PC-3 (cell line): ENCODE measurements at regions not wholly inside any gene's neighbourhood (a gene's known extent, or its start where the extent isn't known, plus 50 kb on each side); places are given as distances from the start of the nearest gene placed in this dataset.
A peak's percentile ranks its signal among the peaks of the same experiment; 100 is the strongest.

ENCODE experiments used
- ATAC-seq: fragments of 200-7000 bp; cut with Tn5 transposase; 2 replicates; pipeline ENCODE4 v1.9.1; 2020; ENCODE audit warnings: mild to moderate bottlenecking, moderate library complexity
- BruUV-seq: library from RNA; stranded (reverse); fragments of 400-500 nt; replicated peaks from 2 replicates; lab custom pipeline; 2021; lab: Mats Ljungman, UMichigan
- CTCF ChIA-PET: fragments of 300-600 bp; sonication (Branson Sonifier 250); formaldehyde crosslinking; loops from one replicate; lab custom pipeline; 2022; ENCODE audit warnings: antibody characterized with exemption; lab: Charles Lee
- POLR2A ChIA-PET: fragments of 300-600 bp; sonication (Branson Sonifier 250); formaldehyde crosslinking; loops from one replicate; lab custom pipeline; 2022; ENCODE audit warnings: antibody characterized with exemption; ENCODE audit not compliant: unreplicated experiment; lab: Charles Lee
- DNase-seq: peaks from one replicate; pipeline ENCODE4 v3.0.0-alpha.2; 2015
- H2AFZ ChIP-seq: fragments of 300-600 bp; sonication (generic); 2 replicates; pipeline ENCODE4 v1.6.0; 2016; ENCODE audit warnings: antibody characterized with exemption, low read length
- H3F3A ChIP-seq: fragments of 300-600 bp; sonication (generic); one replicate; pipeline ENCODE4 v1.6.0; 2017; ENCODE audit warnings: antibody characterized with exemption, low read length, control low read depth, mild to moderate bottlenecking; ENCODE audit not compliant: unreplicated experiment
- H3K27ac ChIP-seq: fragments of 300-600 bp; sonication (generic); 2 replicates; pipeline ENCODE4 v1.5.1; 2016; ENCODE audit warnings: mild to moderate bottlenecking, low read length
- H3K27me3 ChIP-seq: fragments of 300-600 bp; sonication (generic); 2 replicates; pipeline ENCODE4 v1.6.1; 2016; ENCODE audit warnings: low read length, mixed read lengths
- H3K36me3 ChIP-seq: fragments of 300-600 bp; sonication (generic); 2 replicates; pipeline ENCODE4 v1.6.1; 2016; ENCODE audit warnings: low read depth, mixed run types, low read length, mixed read lengths
- H3K4me1 ChIP-seq: fragments of 300-600 bp; sonication (generic); 2 replicates; pipeline ENCODE4 v1.5.1; 2016; ENCODE audit warnings: low read length; ENCODE audit not compliant: insufficient read depth
- H3K4me2 ChIP-seq: fragments of 300-600 bp; sonication (generic); 2 replicates; pipeline ENCODE4 v1.6.0; 2016; ENCODE audit warnings: low read length
- H3K4me3 ChIP-seq: fragments of 300-600 bp; sonication (generic); 2 replicates; pipeline ENCODE4 v1.5.1; 2016; ENCODE audit warnings: mild to moderate bottlenecking, low read length, mixed read lengths
- H3K79me2 ChIP-seq: fragments of 300-600 bp; sonication (generic); 2 replicates; pipeline ENCODE4 v1.6.1; 2017; ENCODE audit warnings: low read length, mixed read lengths
- H3K9ac ChIP-seq: fragments of 300-600 bp; sonication (generic); 2 replicates; pipeline ENCODE4 v1.6.0; 2016; ENCODE audit warnings: mild to moderate bottlenecking, low read length
- H3K9me2 ChIP-seq: fragments of 300-600 bp; sonication (generic); replicated peaks from 2 replicates; pipeline ENCODE4 v1.6.1; 2016; ENCODE audit warnings: mixed run types, low read length, mixed read lengths
- H3K9me3 ChIP-seq: fragments of 300-600 bp; sonication (generic); 2 replicates; pipeline ENCODE4 v1.6.1; 2016; ENCODE audit warnings: low read length, mixed read lengths
- H4K20me1 ChIP-seq: fragments of 300-600 bp; sonication (generic); 2 replicates; pipeline ENCODE4 v1.6.1; 2016; ENCODE audit warnings: low read length, mixed read lengths
- CTCF ChIP-seq: fragments of 300-600 bp; sonication (generic); conservative IDR thresholded peaks from 2 replicates; pipeline ENCODE4 v1.5.1; 2017; ENCODE audit warnings: antibody characterized with exemption, low read depth, mild to moderate bottlenecking, low read length
- EZH2 ChIP-seq: fragments of 300-600 bp; sonication (generic); IDR thresholded peaks from one replicate; pipeline ENCODE4 v1.6.1; 2017; ENCODE audit warnings: antibody characterized with exemption, mild to moderate bottlenecking, low read length; ENCODE audit not compliant: unreplicated experiment
- EZH2phosphoT487 ChIP-seq: fragments of 300-600 bp; sonication (generic); IDR thresholded peaks from 2 replicates; pipeline ENCODE4 v1.6.1; 2018; ENCODE audit warnings: mild to moderate bottlenecking, antibody characterized with exemption, low read length, borderline replicate concordance
- intact Hi-C: fragments of 100-400 bp; cut with micrococcal nuclease; formaldehyde crosslinking; loops from 2 replicates; pipeline ENCODE4 v1.9.0; 2023

DNA sequence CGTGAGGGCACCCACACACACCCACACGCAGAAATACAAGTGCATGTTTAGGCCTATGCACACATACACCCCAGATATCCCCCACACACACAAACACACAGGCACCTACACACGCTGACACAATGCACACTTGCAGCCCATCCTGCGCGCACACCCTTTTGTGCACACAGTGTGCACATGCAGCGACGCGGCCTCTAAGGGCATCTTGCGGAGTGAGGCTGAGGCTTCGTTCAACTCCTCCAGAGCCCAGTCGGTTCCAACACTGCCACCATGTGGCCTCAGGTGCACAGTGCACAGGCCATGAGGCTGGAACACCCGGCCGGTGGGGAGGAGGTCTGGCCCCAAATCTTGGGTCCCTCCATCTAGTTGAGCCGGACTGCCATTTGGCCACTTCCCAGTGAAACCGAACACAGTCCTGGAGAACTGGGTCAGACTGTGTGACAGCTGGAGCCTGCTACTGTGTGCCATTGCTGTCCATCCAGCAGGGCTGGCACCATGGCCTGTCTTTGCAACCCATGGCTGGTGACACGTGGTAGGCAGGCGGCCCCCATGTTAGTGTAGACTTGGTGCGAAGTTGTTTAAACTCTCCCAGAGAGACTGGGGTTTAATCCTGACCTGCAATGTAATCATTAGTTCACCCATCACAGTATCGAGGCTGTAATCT is 97.7 kb upstream of the MVB12B start:
- CTCF ChIA-PET, result no interaction called here
- no peaks in the 10 kb centered on the region for H3K79me2 ChIP-seq
- H3F3A ChIP-seq, result no peaks in the 10 kb centered on the region
- no TSS peak for BruUV-seq
- no peak overlapping the region for H2AFZ ChIP-seq
- POLR2A ChIA-PET, result no interaction called here
- H3K4me2 ChIP-seq, result no peak overlapping the region
- no peak overlapping the region for H3K27ac ChIP-seq
- no peak overlapping the region for H3K4me3 ChIP-seq
- ATAC-seq (peak; percentile 96), DNase-seq (peak; percentile 72)
- H3K9ac ChIP-seq, result no peak overlapping the region
- no peaks in the 10 kb centered on the region for H3K27me3 ChIP-seq
- H3K36me3 ChIP-seq, result no peaks in the 10 kb centered on the region
- H4K20me1 ChIP-seq, result no peaks in the 10 kb centered on the region
- H3K9me2 ChIP-seq, result no peaks in the 10 kb centered on the region
- no peaks in the 10 kb centered on the region for H3K4me1 ChIP-seq
- intact Hi-C loops, result loop anchor here (5.0 to 10.0 kb wide), 3 partner anchors 482 to 824 kb away; partner anchors contain the start of gene PBX3
- no peaks in the 10 kb centered on the region for H3K9me3 ChIP-seq
- TF ChIP-seq EZH2phosphoT487 (no peak), CTCF (peak; percentile 80), EZH2 (no peak)

GRCh38 chr9:126229501-126229900 is 97.1 kb upstream of the MVB12B start:
- ChIA-PET CTCF (no interaction called here), POLR2A (no interaction called here)
- Histone ChIP-seq H4K20me1 (no peaks in the 10 kb centered on the region), H3K79me2 (no peaks in the 10 kb centered on the region), H3F3A (no peaks in the 10 kb centered on the region), H3K27ac (no peak overlapping the region), H2AFZ (no peak overlapping the region), H3K9me2 (no peaks in the 10 kb centered on the region), H3K36me3 (no peaks in the 10 kb centered on the region), H3K4me1 (no peaks in the 10 kb centered on the region), H3K4me3 (no peak overlapping the region), H3K9ac (no peak overlapping the region), H3K27me3 (no peaks in the 10 kb centered on the region), H3K9me3 (no peaks in the 10 kb centered on the region), H3K4me2 (no peak overlapping the region)
- DNase-seq (no peak), ATAC-seq (no peak)
- intact Hi-C loops, result loop anchor here (5.0 to 10.0 kb wide), 3 partner anchors 482 to 825 kb away; partner anchors contain the start of gene PBX3
- TF ChIP-seq EZH2 (no peak), CTCF (no peak), EZH2phosphoT487 (no peak)
- BruUV-seq, result no TSS peak

GRCh38 chr9:126230692-126231091 is 95.9 kb upstream of the MVB12B start:
- H3K4me1 ChIP-seq, result no peaks in the 10 kb centered on the region
- H3F3A ChIP-seq, result no peaks in the 10 kb centered on the region
- no peak for TF ChIP-seq EZH2
- no peak for TF ChIP-seq CTCF
- no peak for TF ChIP-seq EZH2phosphoT487
- no peak overlapping the region for H3K4me3 ChIP-seq
- no peaks in the 10 kb centered on the region for H3K9me2 ChIP-seq
- no peak overlapping the region for H3K9ac ChIP-seq
- no peaks in the 10 kb centered on the region for H3K9me3 ChIP-seq
- H4K20me1 ChIP-seq, result no peaks in the 10 kb centered on the region
- no peak for ATAC-seq
- intact Hi-C loops, result no loop called here
- BruUV-seq, result no TSS peak
- DNase-seq, result no peak
- ChIA-PET CTCF (no interaction called here), POLR2A (no interaction called here)
- no peaks in the 10 kb centered on the region for H3K27me3 ChIP-seq
- H2AFZ ChIP-seq, result no peak overlapping the region
- no peaks in the 10 kb centered on the region for H3K79me2 ChIP-seq
- no peak overlapping the region for H3K4me2 ChIP-seq
- no peak overlapping the region for H3K27ac ChIP-seq
- no peaks in the 10 kb centered on the region for H3K36me3 ChIP-seq
